HG03139 (cell line): ENCODE measurements at regions not wholly inside any gene's neighbourhood (a gene's known extent, or its start where the extent isn't known, plus 50 kb on each side); places are given as distances from the start of the nearest gene placed in this dataset.
"Not testable (repeated sequence)": the region's sequence is repeated elsewhere in the genome, so short reads cannot be mapped to it uniquely, and the experiment has no call there.

Source experiments
- ATAC-seq: cut with Tn5 transposase; IDR thresholded peaks from one replicate; pipeline ENCODE4 v1.9.1; 2021; ENCODE audit not compliant: unreplicated experiment

- no peak for ATAC-seq
Observed at GRCh38 chr10:108072466-108072865, 908.0 kb upstream of the SORCS1 start.

GRCh38 chr10:108070789-108071188 is 906.3 kb upstream of the SORCS1 start:
- no peak for ATAC-seq

- no peak for ATAC-seq
Observed at GRCh38 chr10:108069096-108069495, 904.6 kb upstream of the SORCS1 start.

GRCh38 chr10:108064746-108065260 is 900.3 kb upstream of the SORCS1 start:
- no peak for ATAC-seq

- no peak for ATAC-seq
Observed at GRCh38 chr10:108060246-108060645, 895.7 kb upstream of the SORCS1 start.

- no peak for ATAC-seq
Observed at GRCh38 chr10:108055506-108055905, 891.0 kb upstream of the SORCS1 start.

- no peak for ATAC-seq
Observed at GRCh38 chr10:108052981-108053380, 888.5 kb upstream of the SORCS1 start.

- ATAC-seq: no peak
Observed at GRCh38 chr10:108051218-108051617, 886.7 kb upstream of the SORCS1 start.

- no peak for ATAC-seq
Observed at GRCh38 chr10:108050626-108051025, 886.1 kb upstream of the SORCS1 start.

GRCh38 chr10:108049668-108050067 is 885.2 kb upstream of the SORCS1 start:
- ATAC-seq: no peak

GRCh38 chr10:108048898-108049297 is 884.4 kb upstream of the SORCS1 start:
- ATAC-seq: no peak

GRCh38 chr10:108039821-108040584 is 875.5 kb upstream of the SORCS1 start:
- no peak for ATAC-seq

- ATAC-seq: no peak
Observed at GRCh38 chr10:108037061-108037460, 872.6 kb upstream of the SORCS1 start.

- ATAC-seq: no peak
Observed at GRCh38 chr10:108036265-108036664, 871.8 kb upstream of the SORCS1 start.

- no peak for ATAC-seq
Observed at GRCh38 chr10:108034829-108035228, 870.3 kb upstream of the SORCS1 start.

- not testable (repeated sequence) for ATAC-seq
Observed at GRCh38 chr10:108033518-108033917, 869.0 kb upstream of the SORCS1 start.

- ATAC-seq: no peak
Observed at GRCh38 chr10:108031505-108031904, 867.0 kb upstream of the SORCS1 start.

- ATAC-seq: no peak
Observed at GRCh38 chr10:108014902-108015177, 850.3 kb upstream of the SORCS1 start.

- no peak for ATAC-seq
Observed at GRCh38 chr10:108014145-108014901, 849.8 kb upstream of the SORCS1 start.

- ATAC-seq: no peak
Observed at GRCh38 chr10:108005627-108006026, 841.1 kb upstream of the SORCS1 start.

GRCh38 chr10:108003576-108003975 is 839.1 kb upstream of the SORCS1 start:
- no peak for ATAC-seq

- no peak for ATAC-seq
Observed at GRCh38 chr10:108003061-108003460, 838.6 kb upstream of the SORCS1 start.
